ENCODE measurements at regions not wholly inside any gene's neighbourhood (a gene's known extent, or its start where the extent isn't known, plus 50 kb on each side); places are given as distances from the start of the nearest gene placed in this dataset.

- H4K91ac ChIP-seq (replicated peaks; ENCODE audit: insufficient read length, low read length), result no peak overlapping the region
- no peaks in the 10 kb centered on the region for H3K79me1 ChIP-seq (ENCODE audit: low read depth, low read length)
- H3K9me3 ChIP-seq (ENCODE audit: insufficient read depth in 2 of 2, low read depth in 1 of 2, low read length in 1 of 2), result peaks cover 0 to 4% of the 10 kb centered on the region in 2 experiments; a peak in 1 of 4 replicates
- no peak overlapping the region for H2AK5ac ChIP-seq (ENCODE audit: low read depth, low read length)
- H3K14ac ChIP-seq (ENCODE audit: insufficient read length), result no peak overlapping the region
- H3K23ac ChIP-seq (ENCODE audit: insufficient read length), result no peak overlapping the region
- H3K18ac ChIP-seq (ENCODE audit: extremely low read depth, low read length), result no peak overlapping the region
- no peak for TF ChIP-seq SIN3A (conservative IDR thresholded peaks at IDR 0.05 in 1 of 2, IDR thresholded peaks at IDR 0.05 in 1 of 2; ENCODE audit: low read depth in 1 of 2, low read length in 2 of 2)
- TF ChIP-seq SAP30 (IDR thresholded peaks at IDR 0.05; ENCODE audit: insufficient read depth, insufficient replicate concordance, low read length), result no peak
- TF ChIP-seq JUND (IDR thresholded peaks at IDR 0.05; ENCODE audit: low read length), result no peak
- TF ChIP-seq KDM1A (IDR thresholded peaks at IDR 0.05; ENCODE audit: borderline replicate concordance, low read length), result no peak
- no peak for TF ChIP-seq CTCF (IDR thresholded peaks at IDR 0.05; ENCODE audit: control extremely low read depth in 1 of 3, insufficient read depth in 1 of 3, low read depth in 1 of 3, low read length in 3 of 3)
- TF ChIP-seq ZNF274 (IDR thresholded peaks at IDR 0.05; ENCODE audit: borderline replicate concordance, extremely low read depth, low read length), result no peak
- no peak for TF ChIP-seq KDM5A (IDR thresholded peaks at IDR 0.05; ENCODE audit: low read length)
- TF ChIP-seq NANOG (IDR thresholded peaks at IDR 0.05; ENCODE audit: insufficient read depth, low read depth, low read length, poor library complexity, severe bottlenecking), result no peak
- no peaks in the 10 kb centered on the region for H3K79me2 ChIP-seq (ENCODE audit: control insufficient read depth in 1 of 2, insufficient read depth in 2 of 2, low read length in 2 of 2)
- H3K27me3 ChIP-seq (replicated peaks in 1 of 4; ENCODE audit: control insufficient read depth in 3 of 4, extremely low read depth in 1 of 4, insufficient read depth in 3 of 4, low read length in 3 of 4), result no peaks in the 10 kb centered on the region
- H3K4ac ChIP-seq (replicated peaks; ENCODE audit: insufficient read length, low read depth, low read length), result no peak overlapping the region
- no peak overlapping the region for H3K27ac ChIP-seq (ENCODE audit: low read depth, low read length)
- H3K36me3 ChIP-seq (ENCODE audit: control insufficient read depth in 2 of 4, insufficient read depth in 4 of 4, low read length in 3 of 4), result no peaks in the 10 kb centered on the region
- CTCF ChIA-PET (ENCODE audit: partially characterized antibody), result interaction anchor here (0.8 to 2.1 kb wide), 6 partner anchors 10 to 51 kb away, joined by 3 to 5 read pairs (median 3); no protein-coding TSS in a partner anchor
- H3K56ac ChIP-seq (replicated peaks; ENCODE audit: insufficient read length, low read depth, low read length), result no peak overlapping the region
- no peak overlapping the region for H2BK12ac ChIP-seq (ENCODE audit: low read depth, low read length)
- H4K20me1 ChIP-seq (replicated peaks in 1 of 2; ENCODE audit: control insufficient read depth in 1 of 2, insufficient read depth in 2 of 2, low read length in 2 of 2), result no peaks in the 10 kb centered on the region
- DNase-seq (ENCODE audit: low read depth in 1 of 2, low spot score in 2 of 2), result no peak
- POLR2A ChIA-PET (ENCODE audit: partially characterized antibody), result no interaction called here
- H3K9ac ChIP-seq (replicated peaks in 1 of 4; ENCODE audit: extremely low read depth in 1 of 4, low read depth in 3 of 4, low read length in 3 of 4), result no peak overlapping the region
- no peak overlapping the region for H2AFZ ChIP-seq (ENCODE audit: low read length)
- no peak overlapping the region for H4K8ac ChIP-seq (ENCODE audit: extremely low read depth, insufficient read depth, low read length)
- no peak overlapping the region for H3K4me3 ChIP-seq (ENCODE audit: extremely low read depth in 1 of 4, insufficient read depth in 2 of 4, low read depth in 3 of 4, low read length in 4 of 4)
- no peak overlapping the region for H2BK20ac ChIP-seq (ENCODE audit: low read length)
- FAIRE-seq, result no peak
- no peaks in the 10 kb centered on the region for H3K23me2 ChIP-seq (ENCODE audit: low read depth, low read length)
- no peak overlapping the region for H4K5ac ChIP-seq (ENCODE audit: insufficient read length, low read depth, low read length)
- no peak overlapping the region for H2BK5ac ChIP-seq (ENCODE audit: low read depth, low read length)
- WGBS, 2 experiments (ENCODE audit: extremely low coverage in 1 of 2, insufficient coverage in 1 of 2, insufficient read length in 1 of 2, insufficient replicate concordance in 2 of 2, low coverage in 1 of 2, low lambda C conversion rate in 2 of 2, missing lambda C conversion rate in 1 of 2), result 95% methylated on average over 6 of the region's 6 CpGs; no CpG with 5 or more reads in 1 of the 2 experiments
- no peak overlapping the region for H2BK15ac ChIP-seq (ENCODE audit: low read length)
- no peaks in the 10 kb centered on the region for H3K4me1 ChIP-seq (replicated peaks in 1 of 4; ENCODE audit: control insufficient read depth in 3 of 4, insufficient read depth in 4 of 4, low read length in 3 of 4)
- H2BK120ac ChIP-seq (replicated peaks; ENCODE audit: low read depth, low read length), result no peak overlapping the region
- no peak overlapping the region for H3K4me2 ChIP-seq (ENCODE audit: insufficient read depth in 1 of 2, low read depth in 2 of 2, low read length in 2 of 2)
Measured at GRCh38 chr3:72618739-72619138, 229.5 kb downstream of the SHQ1 start.

All from H1 (cell line).